Tibial artery (tissue), 4 donors: ENCODE measurements at regions not wholly inside any gene's neighbourhood (a gene's known extent, or its start where the extent isn't known, plus 50 kb on each side); places are given as distances from the start of the nearest gene placed in this dataset.

ENCODE experiments used
- DNase-seq, 2 donors: peaks; one replicate each; pipeline ENCODE4 v3.0.0-alpha.2; 2019
- H3K27ac ChIP-seq, 2 donors: fragments of 200-600 bp; sonication (generic) in 1 of 2; 1 replicate in 1 of 2; 2 replicates in 1 of 2; pipeline ENCODE4 v1.5.1; 2018 to 2019; ENCODE audit warnings: mild to moderate bottlenecking in 1 of 2
- H3K27me3 ChIP-seq, 2 donors: fragments of 200-600 bp; sonication (generic) in 1 of 2; one replicate each; pipeline versions ENCODE4 v1.5.1 to v1.6.0; 2016 to 2019
- H3K36me3 ChIP-seq, 3 donors: fragments of 200-600 bp; sonication (generic) in 2 of 3; one replicate each; pipeline ENCODE4 v1.5.1; 2016 to 2019; ENCODE audit warnings: mild to moderate bottlenecking in 2 of 3
- H3K4me1 ChIP-seq, 4 donors: fragments of 200-600 bp; sonication (generic) in 2 of 4; 1 replicate in 3 of 4; 2 replicates in 1 of 4; pipeline ENCODE4 v1.5.1; 2016 to 2019
- H3K4me3 ChIP-seq, 2 donors: fragments of 200-600 bp; sonication (generic) in 1 of 2; 1 replicate in 1 of 2; 2 replicates in 1 of 2; pipeline ENCODE4 v1.5.1; 2018 to 2019; ENCODE audit warnings: mild to moderate bottlenecking in 2 of 2
- H3K9me3 ChIP-seq, 3 donors: fragments of 200-600 bp; sonication (generic) in 1 of 3; one replicate each; pipeline ENCODE4 v1.5.1; 2016 to 2019
- intact Hi-C: fragments of 100-400 bp; cut with DNase I; formaldehyde crosslinking; loops from one replicate; pipeline ENCODE4 v1.15.0; 2023; ENCODE audit warnings: low total_unique reads
- TF ChIP-seq, protein P1 (sequence below), 2 experiments: fragments of 200-600 bp in 1 of 2; fragments of 450-650 bp in 1 of 2; IDR thresholded peaks; one replicate each; pipeline ENCODE4 v1.5.1; 2017 to 2019; ENCODE audit warnings: antibody characterized with exemption in 2 of 2, mild to moderate bottlenecking in 1 of 2, moderate library complexity in 1 of 2

DNA sequence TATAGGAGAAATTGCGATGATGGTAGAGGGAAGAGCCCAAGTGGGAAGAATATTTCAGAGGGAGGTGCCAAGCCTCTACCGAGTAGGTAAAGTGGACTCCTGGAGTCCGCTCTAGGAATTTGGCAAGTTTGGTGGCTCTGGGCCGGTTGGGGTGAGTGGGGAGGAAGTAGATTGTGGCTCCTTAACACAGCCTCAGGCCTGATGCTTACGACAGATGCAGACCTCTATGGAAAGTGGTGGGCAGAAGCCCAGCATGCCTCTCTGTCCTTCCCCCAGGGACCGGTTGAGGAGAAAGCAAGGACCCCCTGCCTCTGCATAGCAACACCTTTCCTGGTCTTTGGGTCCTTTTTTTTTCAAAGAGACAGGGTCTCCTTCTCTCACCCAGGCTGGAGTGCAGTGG lies 55.9 kb upstream of the SIAH1 start:
- DNase-seq, result no peak
- no peak overlapping the region for H3K27ac ChIP-seq
- intact Hi-C loops, result no loop called here
- TF ChIP-seq, protein P1, sequence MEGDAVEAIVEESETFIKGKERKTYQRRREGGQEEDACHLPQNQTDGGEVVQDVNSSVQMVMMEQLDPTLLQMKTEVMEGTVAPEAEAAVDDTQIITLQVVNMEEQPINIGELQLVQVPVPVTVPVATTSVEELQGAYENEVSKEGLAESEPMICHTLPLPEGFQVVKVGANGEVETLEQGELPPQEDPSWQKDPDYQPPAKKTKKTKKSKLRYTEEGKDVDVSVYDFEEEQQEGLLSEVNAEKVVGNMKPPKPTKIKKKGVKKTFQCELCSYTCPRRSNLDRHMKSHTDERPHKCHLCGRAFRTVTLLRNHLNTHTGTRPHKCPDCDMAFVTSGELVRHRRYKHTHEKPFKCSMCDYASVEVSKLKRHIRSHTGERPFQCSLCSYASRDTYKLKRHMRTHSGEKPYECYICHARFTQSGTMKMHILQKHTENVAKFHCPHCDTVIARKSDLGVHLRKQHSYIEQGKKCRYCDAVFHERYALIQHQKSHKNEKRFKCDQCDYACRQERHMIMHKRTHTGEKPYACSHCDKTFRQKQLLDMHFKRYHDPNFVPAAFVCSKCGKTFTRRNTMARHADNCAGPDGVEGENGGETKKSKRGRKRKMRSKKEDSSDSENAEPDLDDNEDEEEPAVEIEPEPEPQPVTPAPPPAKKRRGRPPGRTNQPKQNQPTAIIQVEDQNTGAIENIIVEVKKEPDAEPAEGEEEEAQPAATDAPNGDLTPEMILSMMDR (IDR thresholded peaks at IDR 0.05), result no peak
- no peaks in the 10 kb centered on the region for H3K27me3 ChIP-seq
- H3K4me1 ChIP-seq, result peaks cover 0 to 13% (median 7%) of the 10 kb centered on the region in 4 donors
- no peaks in the 10 kb centered on the region for H3K9me3 ChIP-seq
- no peak overlapping the region for H3K4me3 ChIP-seq
- H3K36me3 ChIP-seq, result no peaks in the 10 kb centered on the region

DNA sequence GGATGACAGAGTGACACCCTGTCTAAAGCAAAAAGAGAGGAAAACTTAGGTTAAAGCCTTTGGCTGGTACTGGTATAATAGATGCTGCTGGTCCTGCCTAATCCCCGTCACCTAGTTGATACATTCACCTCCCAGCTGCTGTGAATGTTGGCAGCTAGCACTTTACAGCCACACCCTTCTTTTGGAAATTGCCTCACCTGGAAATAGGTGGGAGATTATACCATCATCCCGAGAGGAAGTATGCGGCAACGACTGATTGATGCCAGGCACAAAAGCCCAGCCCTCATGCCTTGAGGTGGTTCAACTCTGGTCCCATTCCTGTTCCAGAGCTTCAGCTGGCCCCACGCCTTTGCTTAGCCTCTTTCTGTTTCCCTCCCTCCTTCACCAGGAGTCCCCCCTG lies 53.2 kb upstream of the SIAH1 start:
- TF ChIP-seq, protein P1 (IDR thresholded peaks at IDR 0.05), result no peak
- Histone ChIP-seq H3K27me3 (no peaks in the 10 kb centered on the region), H3K36me3 (no peaks in the 10 kb centered on the region), H3K4me1 (no peaks in the 10 kb centered on the region), H3K27ac (no peak overlapping the region), H3K4me3 (no peak overlapping the region), H3K9me3 (no peaks in the 10 kb centered on the region)
- intact Hi-C loops, result no loop called here
- DNase-seq, result no peak

DNA sequence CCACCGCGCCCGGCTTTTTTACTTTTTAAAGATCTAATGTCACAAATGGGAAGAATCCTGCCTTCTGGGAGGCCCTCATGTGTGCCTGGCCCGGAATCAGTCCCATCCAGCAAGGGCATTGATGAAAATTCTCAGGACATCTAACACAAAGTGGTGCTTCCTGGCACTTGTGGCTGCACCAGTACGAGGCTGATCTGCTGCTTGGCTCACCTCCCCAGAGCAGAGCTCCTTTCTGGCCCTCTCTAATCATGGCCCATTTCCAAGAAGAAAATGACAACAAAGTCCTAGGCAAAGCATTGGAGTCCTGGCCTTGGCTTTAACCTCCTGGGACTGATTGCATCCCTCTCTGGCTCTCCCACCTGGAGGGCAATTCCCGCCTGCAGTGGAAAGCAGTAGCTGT lies 50.7 kb upstream of the SIAH1 start:
- no peaks in the 10 kb centered on the region for H3K36me3 ChIP-seq
- no peaks in the 10 kb centered on the region for H3K4me1 ChIP-seq
- DNase-seq, result no peak
- intact Hi-C loops, result no loop called here
- no peaks in the 10 kb centered on the region for H3K9me3 ChIP-seq
- no peak overlapping the region for H3K4me3 ChIP-seq
- no peaks in the 10 kb centered on the region for H3K27me3 ChIP-seq
- no peak overlapping the region for H3K27ac ChIP-seq
- TF ChIP-seq, protein P1 (IDR thresholded peaks at IDR 0.05), result no peak

DNA sequence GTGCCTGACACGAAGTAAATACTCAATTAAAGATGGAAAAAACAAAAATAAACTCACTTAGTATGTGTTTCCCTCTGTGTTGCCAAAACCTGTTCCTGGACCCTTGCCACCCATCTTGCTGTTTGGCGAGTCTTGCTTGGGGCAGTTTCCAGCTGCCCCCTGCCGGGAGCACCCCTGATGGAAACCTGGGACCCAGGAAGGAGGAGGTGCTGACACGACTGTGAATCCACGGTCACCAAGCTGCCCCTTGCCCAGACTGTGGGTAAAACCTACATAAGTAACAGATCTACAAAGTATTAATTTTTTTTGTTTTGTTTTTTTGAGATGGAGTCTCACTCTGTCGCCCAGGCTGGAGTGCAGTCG lies 50.1 kb upstream of the SIAH1 start:
- TF ChIP-seq, protein P1 (IDR thresholded peaks at IDR 0.05), result no peak
- intact Hi-C loops, result no loop called here
- DNase-seq, result no peak
- H3K9me3 ChIP-seq, result no peaks in the 10 kb centered on the region
- H3K4me1 ChIP-seq, result no peaks in the 10 kb centered on the region
- no peak overlapping the region for H3K4me3 ChIP-seq
- H3K27ac ChIP-seq, result no peak overlapping the region
- H3K27me3 ChIP-seq, result no peaks in the 10 kb centered on the region
- no peaks in the 10 kb centered on the region for H3K36me3 ChIP-seq
